ENCODE measurements at regions not wholly inside any gene's neighbourhood (a gene's known extent, or its start where the extent isn't known, plus 50 kb on each side); places are given as distances from the start of the nearest gene placed in this dataset.

DNA sequence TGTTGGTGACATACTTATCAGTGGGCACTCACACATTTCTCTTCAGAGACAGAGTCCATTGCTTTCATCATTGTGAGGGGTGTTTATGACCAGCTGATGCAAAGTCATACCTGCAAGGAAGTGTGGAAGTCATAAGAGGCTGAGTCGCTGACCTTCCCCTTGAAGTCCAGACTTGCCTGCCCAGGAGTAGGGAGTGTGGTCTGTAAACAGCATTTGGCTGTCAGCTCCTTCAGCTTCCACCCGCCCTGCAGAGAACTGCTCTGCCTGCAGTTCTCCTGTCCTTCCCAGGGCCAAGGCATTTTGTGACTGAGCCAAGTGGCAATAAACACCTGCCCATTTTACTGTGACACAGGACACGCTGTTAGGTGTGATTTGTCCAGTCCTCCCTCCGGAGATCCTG, 801.3 kb downstream of the BCL11B start:
- TF ChIP-seq, protein P1, sequence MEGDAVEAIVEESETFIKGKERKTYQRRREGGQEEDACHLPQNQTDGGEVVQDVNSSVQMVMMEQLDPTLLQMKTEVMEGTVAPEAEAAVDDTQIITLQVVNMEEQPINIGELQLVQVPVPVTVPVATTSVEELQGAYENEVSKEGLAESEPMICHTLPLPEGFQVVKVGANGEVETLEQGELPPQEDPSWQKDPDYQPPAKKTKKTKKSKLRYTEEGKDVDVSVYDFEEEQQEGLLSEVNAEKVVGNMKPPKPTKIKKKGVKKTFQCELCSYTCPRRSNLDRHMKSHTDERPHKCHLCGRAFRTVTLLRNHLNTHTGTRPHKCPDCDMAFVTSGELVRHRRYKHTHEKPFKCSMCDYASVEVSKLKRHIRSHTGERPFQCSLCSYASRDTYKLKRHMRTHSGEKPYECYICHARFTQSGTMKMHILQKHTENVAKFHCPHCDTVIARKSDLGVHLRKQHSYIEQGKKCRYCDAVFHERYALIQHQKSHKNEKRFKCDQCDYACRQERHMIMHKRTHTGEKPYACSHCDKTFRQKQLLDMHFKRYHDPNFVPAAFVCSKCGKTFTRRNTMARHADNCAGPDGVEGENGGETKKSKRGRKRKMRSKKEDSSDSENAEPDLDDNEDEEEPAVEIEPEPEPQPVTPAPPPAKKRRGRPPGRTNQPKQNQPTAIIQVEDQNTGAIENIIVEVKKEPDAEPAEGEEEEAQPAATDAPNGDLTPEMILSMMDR (IDR thresholded peaks at IDR 0.05): no peak
- TF ChIP-seq, protein P2, sequence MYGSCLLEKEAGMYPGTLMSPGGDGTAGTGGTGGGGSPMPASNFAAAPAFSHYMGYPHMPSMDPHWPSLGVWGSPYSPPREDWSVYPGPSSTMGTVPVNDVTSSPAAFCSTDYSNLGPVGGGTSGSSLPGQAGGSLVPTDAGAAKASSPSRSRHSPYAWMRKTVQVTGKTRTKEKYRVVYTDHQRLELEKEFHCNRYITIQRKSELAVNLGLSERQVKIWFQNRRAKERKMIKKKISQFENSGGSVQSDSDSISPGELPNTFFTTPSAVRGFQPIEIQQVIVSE (CRISPR knock-in tag; IDR thresholded peaks at IDR 0.05; ENCODE audit: borderline replicate concordance): no peak
- TF ChIP-seq CREB1 (CRISPR knock-in tag; IDR thresholded peaks at IDR 0.05) (no peak), FOXK1 (CRISPR knock-in tag; IDR thresholded peaks at IDR 0.05) (no peak), NFATC4 (CRISPR knock-in tag; IDR thresholded peaks at IDR 0.05) (no peak), SP1 (CRISPR knock-in tag; conservative IDR thresholded peaks at IDR 0.05) (no peak), ZNF138 (CRISPR knock-in tag; conservative IDR thresholded peaks at IDR 0.05) (no peak)
- TF ChIP-seq, protein P3, sequence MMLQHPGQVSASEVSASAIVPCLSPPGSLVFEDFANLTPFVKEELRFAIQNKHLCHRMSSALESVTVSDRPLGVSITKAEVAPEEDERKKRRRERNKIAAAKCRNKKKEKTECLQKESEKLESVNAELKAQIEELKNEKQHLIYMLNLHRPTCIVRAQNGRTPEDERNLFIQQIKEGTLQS (CRISPR knock-in tag; conservative IDR thresholded peaks at IDR 0.05): no peak
- TF ChIP-seq, protein P4, sequence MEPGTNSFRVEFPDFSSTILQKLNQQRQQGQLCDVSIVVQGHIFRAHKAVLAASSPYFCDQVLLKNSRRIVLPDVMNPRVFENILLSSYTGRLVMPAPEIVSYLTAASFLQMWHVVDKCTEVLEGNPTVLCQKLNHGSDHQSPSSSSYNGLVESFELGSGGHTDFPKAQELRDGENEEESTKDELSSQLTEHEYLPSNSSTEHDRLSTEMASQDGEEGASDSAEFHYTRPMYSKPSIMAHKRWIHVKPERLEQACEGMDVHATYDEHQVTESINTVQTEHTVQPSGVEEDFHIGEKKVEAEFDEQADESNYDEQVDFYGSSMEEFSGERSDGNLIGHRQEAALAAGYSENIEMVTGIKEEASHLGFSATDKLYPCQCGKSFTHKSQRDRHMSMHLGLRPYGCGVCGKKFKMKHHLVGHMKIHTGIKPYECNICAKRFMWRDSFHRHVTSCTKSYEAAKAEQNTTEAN (CRISPR knock-in tag; IDR thresholded peaks at IDR 0.05): no peak
- TF ChIP-seq, protein P5, sequence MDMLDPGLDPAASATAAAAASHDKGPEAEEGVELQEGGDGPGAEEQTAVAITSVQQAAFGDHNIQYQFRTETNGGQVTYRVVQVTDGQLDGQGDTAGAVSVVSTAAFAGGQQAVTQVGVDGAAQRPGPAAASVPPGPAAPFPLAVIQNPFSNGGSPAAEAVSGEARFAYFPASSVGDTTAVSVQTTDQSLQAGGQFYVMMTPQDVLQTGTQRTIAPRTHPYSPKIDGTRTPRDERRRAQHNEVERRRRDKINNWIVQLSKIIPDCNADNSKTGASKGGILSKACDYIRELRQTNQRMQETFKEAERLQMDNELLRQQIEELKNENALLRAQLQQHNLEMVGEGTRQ (CRISPR knock-in tag; IDR thresholded peaks at IDR 0.05): no peak

Measured in WTC11 (cell line).